ENCODE measurements at regions not wholly inside any gene's neighbourhood (a gene's known extent, or its start where the extent isn't known, plus 50 kb on each side); places are given as distances from the start of the nearest gene placed in this dataset.
"Not testable (repeated sequence)": the region's sequence is repeated elsewhere in the genome, so short reads cannot be mapped to it uniquely, and the experiment has no call there.

- FAIRE-seq = no peak
Measured at GRCh38 chr7:93739424-93739823, 151.1 kb downstream of the TFPI2 start.

DNA sequence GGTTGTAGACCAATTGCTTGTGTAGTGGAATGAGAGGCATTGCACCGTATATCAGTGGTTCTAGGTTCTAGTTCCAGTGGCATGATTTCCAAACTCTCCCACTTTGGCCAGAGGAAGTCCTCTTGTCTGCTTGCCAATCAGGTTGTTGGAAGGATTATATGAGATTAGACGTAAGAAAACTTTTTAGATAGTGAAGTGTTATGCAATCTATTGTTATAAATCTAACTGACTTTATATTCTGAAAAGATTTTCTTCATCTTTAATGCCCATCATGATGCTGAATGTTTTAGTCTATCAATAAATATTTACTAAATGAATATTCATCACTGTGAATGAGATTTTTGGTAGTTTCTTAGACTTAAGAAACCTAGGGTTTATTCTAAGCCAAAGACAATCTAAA is 152.6 kb downstream of the TFPI2 start:
- no peak for FAIRE-seq

DNA sequence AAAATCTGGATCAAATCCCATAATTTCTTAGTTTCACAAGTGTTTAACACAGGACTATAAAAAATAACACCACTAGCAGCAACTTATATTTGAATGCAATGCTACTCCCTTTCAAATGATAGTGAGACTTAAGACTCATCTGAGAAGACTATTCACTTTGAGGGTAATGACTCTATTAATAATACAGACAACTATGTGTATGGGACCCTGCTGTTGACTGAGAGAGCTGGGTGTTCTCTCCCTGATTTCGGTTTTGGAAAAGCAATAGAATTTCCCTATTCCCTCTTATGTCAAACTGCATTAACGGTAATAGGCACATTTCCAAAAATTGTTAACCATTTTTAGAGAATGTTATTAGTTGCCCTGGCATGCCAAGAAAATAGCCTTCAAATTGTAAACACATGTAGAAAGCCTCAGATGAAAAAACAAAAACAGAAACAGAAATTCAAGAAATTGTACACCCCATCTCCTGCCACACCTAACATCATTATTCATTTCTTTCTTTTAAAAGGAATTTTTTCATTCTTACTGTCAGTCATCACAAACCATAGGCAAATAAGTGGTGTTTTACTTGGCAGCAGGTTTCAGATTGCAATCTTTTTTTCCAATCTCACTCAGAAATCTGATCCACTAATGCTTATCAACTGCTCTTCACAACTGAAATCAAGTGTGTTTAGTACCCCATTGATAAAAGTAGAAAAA is 153.7 kb downstream of the TFPI2 start:
- FAIRE-seq = no peak

GRCh38 chr7:93728292-93728691 is 153.8 kb upstream of the CALCR start:
- FAIRE-seq = no peak

GRCh38 chr7:93725954-93726353 is 151.4 kb upstream of the CALCR start:
- FAIRE-seq = no peak

- no peak for FAIRE-seq
Measured at GRCh38 chr7:93723424-93724124, 149.1 kb upstream of the CALCR start.

DNA sequence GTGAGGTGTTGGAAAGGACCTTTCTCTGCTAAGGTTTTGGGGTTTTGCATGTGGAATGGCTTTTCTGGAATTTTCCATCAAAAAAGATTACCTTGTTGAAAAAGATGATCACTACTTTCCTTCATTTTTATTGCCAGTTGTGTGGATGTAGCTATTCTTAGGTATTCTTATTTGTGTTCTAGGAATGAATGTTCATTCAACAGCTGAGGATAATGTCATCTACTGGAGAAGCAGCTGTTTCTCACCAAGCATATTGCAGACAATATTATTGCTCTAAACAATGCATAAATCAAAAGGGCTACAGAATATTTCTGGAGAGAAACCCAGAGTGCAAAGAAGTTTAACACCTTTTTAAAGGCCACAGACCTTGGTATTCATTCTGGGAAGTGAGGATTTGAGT is 145.6 kb upstream of the CALCR start:
- no peak for FAIRE-seq

DNA sequence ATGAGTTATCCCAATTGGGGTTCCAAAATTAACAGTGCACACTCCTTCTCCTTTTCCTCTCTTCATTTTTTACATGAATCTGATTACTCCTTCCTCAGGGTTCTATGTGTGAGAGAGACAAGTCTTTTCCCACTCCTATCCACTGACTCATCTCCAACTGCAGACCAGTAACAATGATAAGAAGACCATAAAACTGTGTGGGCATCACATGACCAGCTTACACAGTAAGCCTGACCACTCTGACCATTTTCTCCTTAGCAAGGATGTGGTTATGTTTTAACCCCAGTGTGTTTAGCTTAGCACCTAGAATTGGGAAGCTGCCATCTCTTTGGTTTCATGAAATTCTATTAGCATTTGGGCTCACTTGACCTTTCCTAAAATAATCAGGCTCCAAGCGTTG is 145.0 kb upstream of the CALCR start:
- FAIRE-seq = no peak

GRCh38 chr7:93717217-93717900 is 142.8 kb upstream of the CALCR start:
- FAIRE-seq = no peak

DNA sequence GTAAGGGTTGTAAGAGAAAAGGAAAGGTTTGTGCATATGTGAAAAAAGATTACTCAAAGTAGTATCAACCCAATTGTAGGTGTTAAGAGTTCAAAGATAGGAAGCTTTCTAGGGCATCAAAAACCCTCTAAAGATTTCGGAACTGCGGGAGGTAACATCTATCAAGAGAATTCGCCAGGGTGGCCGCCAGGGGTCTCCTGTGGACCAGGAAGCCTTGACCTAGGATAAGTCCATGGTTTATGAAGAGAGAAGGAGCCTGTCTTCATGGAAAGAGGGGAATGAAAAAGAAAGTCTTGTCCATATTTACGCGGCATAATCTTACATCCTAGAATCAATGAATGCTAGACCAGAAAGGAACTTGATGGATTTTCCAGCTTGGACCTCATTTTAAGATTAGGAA is 140.7 kb upstream of the CALCR start:
- peak; percentile 21 for FAIRE-seq

DNA sequence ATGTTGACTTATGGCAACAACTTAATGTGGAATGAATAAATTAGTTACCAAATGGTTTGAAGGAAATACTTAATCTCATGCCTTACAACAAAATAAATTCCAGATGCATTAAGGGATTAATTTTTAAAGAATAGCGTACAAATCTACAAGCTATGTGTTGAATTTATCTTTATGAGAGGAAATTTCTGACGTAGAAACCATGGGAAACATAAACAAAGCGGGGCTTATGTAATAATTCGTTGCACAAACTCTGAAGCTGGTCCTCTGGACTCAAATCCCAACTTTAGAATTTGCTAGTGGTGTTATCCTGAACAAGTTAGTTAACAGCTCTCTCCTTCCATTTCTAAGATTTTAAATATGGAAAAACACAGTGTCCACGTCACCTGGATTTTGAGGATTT is 137.4 kb upstream of the CALCR start:
- FAIRE-seq = no peak

DNA sequence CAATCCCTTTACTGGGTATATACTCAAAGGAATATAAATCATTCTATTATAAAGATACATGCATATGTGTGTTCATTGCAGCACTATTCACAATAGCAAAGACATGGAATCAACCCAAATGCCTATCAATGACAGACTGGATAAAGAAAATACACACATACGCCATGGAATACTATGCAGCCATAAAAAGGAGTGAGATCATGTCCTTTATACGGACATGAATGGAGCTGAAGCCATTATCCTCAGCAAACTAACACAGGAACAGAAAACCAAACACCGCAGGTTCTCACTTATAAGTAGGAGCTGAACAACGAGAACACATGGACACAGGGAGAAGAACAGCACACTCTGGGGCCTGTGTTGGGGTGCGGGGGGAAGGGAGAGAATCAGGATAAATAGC is 133.7 kb upstream of the CALCR start:
- FAIRE-seq = not testable (repeated sequence)

- FAIRE-seq = no peak
Measured at GRCh38 chr7:93707249-93707648, 132.7 kb upstream of the CALCR start.

GRCh38 chr7:93706162-93706561 is 131.6 kb upstream of the CALCR start:
- not testable (repeated sequence) for FAIRE-seq

DNA sequence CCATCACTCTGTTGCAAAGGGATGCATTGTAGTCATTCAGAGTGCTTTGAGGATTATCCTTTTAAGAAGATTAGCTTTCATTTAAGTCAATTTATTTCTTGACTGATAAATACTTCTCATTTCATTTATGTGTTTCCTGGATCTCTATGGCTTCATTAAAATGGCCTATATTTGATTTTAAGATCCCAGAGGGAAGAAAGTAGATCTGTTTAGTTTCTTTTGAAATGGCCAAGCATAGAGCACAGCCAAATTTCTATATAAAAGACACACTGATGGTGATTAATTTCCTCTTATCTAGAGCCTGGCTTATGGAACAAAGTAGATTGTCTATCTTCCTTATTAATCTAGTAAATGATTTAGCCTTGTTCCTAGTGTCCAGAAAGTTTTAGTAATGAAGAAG is 129.7 kb upstream of the CALCR start:
- no peak for FAIRE-seq

GRCh38 chr7:93697901-93698300 is 123.4 kb upstream of the CALCR start:
- no peak for FAIRE-seq

- FAIRE-seq = no peak
Measured at GRCh38 chr7:93693796-93694195, 119.3 kb upstream of the CALCR start.

DNA sequence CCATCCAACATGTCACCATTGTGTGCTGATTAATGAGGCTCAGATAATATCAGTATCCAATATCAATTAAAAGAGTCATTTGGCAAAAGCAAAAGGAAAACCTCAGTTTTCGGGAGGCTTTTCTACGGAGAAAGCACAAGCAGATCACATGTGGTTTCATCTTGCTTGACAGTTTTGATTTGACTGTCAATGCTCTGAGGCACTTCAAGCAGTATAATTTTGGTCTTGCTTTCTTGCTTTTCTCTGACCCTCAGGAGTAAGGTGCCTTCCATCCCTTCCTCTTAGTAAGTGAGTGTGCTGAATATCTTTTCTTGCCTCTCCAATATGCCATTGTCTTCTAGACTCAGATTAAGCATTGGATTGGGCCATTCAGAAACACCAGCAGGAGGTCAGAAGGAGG is 115.5 kb upstream of the CALCR start:
- no peak for FAIRE-seq

DNA sequence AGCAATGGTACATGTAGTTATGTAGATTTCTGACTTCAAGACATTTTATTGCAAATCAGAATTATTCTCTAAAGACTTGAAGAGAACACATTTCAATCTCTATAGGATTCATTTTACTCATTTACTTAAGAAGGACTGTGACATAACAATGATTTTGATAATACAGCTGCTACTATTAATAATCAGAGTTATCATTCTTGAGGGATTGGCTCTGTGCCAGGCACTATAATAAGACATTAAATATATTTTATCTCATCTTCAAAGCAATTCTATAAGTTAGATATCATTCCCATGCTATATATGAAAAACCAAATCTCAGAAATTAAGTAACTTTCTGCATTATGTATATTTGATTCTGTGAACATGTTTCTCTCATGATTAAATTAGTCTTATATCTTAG is 103.7 kb upstream of the CALCR start:
- FAIRE-seq = no peak

- FAIRE-seq = no peak
Measured at GRCh38 chr7:93663561-93664299, 89.2 kb upstream of the CALCR start.

DNA sequence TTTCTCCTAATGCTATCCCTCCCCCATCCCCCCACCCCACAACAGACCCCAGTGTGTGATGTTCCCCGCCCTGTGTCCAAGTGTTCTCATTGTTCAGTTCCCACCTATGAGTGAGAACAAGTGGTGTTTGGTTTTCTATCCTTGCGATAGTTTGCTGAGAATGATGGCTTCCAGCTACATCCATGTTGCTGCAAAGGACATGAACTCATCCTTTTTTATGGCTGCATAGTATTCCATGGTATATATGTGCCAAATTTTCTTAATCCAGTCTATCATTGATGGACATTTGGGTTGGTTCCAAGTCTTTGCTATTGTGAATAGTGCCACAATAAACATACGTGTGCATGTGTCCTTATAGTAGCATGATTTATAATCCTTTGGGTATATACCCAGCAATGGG is 83.6 kb upstream of the CALCR start:
- not testable (repeated sequence) for FAIRE-seq

GRCh38 chr7:93651603-93652159 is 77.2 kb upstream of the CALCR start:
- FAIRE-seq = no peak

DNA sequence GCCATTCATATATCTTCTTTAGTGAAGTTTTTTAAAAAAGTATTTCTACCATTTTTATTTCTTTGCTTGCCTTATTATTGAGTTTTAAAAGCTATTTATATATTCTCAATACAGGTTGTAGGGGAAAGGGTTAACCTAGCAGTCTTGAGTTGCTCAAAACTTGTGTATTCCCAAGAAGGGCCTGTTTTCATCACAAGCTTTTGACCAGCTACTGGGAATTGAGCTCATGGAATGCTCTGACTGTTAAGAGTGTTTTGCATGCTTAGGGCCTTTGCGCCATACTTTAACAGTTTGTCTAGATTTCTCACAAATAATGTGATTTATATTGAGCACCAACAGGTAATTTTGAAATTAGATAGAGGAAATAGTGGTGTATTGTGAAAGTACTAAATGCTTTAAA is 72.0 kb upstream of the CALCR start:
- FAIRE-seq = no peak
